NCI-H1105 (cell line): ENCODE measurements at regions not wholly inside any gene's neighbourhood (a gene's known extent, or its start where the extent isn't known, plus 50 kb on each side); places are given as distances from the start of the nearest gene placed in this dataset.
"Not testable (repeated sequence)": the region's sequence is repeated elsewhere in the genome, so short reads cannot be mapped to it uniquely, and the experiment has no call there.

ENCODE experiments used
- DNase-seq: peaks from one replicate; lab custom pipeline; 2025; lab: John Stamatoyannopoulos, UW

DNA sequence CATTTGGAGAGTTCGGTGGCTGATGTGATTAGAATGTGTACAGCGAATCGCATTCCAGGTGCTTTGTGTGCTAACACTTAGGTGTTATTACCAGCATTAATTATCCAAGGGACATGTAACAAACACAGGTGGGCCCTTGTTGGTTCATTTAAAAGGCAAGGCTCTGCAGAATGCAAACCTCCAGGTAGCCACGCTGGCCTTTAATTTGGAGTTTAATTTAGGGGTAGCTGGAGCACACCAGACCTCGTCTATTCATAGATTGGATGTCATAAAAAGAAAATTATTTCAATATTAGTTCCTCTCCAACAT lies 191.1 kb downstream of the MAT2B start:
- no peak for DNase-seq

DNA sequence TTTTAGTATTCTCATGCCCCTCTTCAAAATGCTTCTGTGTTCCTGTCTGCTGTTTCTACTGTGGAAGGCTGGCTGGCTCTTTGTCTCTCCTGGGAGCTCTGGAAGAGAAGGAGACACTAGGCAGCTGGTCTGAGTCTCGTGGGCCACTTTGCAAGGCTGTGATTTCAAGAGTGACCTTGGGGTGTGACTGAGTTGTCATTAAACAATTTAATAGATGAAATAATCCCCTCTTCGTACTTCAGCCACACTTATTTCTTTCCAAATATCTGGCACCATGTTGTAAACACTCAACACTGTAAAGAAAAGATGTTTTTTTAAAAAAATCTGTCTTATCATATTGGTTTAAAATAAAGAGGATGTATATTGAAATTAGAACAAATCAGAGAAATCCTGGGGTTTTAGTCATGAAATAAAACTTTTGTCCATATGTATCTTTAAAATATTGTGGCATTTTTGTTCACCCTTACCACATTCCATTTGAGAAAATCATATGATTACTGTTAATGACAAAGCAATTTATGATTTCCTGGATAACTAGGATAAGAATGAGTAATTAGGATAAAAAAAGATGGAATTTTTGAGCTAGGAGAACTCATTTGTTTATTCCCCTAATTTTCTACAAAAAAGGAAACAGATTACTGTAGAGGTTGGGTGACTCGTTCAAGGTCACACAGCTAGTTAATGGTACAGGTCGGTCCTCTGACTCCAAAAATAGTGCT lies 200.8 kb downstream of the MAT2B start:
- DNase-seq: no peak

DNA sequence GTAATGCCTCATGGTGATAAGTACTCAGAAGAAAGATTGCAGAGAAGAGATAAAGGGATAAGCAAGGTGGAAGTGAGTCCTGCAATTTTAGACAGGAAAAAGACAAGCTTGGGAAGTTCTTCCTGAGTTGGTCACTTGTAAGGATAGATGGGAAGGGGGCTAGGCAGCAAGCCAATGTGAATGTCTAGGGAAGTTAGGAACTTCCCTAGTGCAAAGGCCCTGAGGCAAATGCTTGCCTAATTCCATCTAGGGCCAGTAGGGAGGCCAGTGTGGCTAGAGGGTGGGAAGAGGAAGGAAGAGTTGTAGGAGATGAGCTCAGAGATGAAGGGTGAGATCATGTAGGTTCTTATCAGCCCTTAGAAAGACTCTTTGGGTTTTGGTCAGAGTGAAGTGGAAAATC lies 206.6 kb downstream of the MAT2B start:
- no peak for DNase-seq

DNA sequence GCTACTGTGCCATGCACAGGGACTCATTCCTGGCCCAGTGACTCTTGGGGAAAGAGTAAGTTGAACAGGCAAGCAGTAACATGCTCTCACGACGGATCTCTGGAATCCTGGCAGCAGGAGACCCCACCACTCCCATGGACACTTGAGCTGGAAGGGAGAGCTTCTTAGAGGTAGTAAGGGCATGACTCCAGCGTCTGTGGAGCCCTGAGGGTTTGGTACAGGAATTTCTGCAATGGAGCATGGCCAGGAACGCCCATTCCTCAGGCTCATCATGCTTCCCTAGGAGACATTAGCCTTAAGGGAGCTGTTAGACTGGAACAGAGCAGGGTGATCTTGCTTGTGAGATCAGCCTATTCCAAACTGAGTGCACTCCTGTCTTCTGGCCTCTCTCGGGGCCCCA lies 212.9 kb downstream of the MAT2B start:
- DNase-seq: no peak

DNA sequence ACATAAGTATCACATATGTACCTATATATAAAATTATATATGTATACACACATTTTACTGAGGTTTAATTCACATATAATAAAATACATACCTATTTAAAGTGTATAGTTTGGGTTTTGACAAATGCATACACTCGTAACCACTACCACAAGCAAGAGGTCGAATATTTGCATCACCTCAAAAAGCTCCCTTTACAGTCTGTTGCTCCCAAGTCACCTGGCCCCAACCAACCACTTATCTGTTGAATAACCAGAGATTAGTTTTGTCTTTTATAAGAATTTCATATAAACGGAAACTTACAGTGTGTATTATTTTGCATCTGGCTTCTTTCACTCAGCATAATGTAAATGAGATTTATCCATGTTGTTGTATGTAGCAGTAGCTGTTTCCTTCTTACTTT lies 218.9 kb downstream of the MAT2B start:
- DNase-seq: no peak

DNA sequence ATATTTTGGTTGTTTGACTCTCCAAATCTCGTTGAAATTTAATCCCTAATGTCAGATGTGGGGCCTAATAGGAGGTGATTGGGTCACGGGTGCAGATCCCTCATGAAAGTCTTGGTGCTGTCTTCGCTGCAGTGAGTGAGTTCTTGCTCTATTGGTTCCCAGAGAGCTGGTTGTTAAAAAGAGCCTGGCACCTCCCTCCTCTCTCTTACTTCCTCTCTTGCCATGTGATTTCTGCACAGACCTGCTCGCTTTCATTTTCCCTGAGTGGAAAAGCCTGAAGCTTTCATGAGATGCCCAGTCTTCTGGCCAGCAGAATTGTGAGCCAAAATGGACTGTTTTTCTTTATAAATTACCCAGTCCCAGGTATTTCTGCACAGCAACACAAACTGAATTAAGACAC lies 221.6 kb downstream of the MAT2B start:
- DNase-seq: no peak

DNA sequence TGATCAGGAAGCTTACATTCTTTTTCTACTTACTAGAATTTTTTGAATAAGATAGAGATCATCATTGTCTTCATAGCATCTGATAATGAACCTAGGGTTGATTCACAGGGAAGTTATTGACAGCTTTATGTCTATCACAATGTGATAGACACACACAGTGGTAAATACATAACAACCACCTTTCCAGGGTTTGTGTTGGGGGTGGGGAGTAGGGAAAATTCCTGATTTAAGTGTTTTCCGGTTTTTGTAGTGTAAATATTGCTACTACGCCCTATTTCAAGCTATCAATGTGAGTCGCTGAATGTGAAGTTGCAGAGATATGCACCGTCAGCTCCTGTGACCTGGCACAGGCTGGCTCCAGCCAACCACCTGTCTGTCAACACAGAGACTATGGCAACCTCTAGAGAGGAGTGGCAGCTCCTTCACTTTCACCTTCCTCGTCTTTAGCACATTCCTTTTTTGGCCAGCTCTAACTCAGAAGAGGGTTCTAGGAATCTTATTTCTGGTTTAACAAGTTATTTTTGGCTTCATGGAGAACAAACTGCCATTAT lies 224.9 kb downstream of the MAT2B start:
- no peak for DNase-seq

DNA sequence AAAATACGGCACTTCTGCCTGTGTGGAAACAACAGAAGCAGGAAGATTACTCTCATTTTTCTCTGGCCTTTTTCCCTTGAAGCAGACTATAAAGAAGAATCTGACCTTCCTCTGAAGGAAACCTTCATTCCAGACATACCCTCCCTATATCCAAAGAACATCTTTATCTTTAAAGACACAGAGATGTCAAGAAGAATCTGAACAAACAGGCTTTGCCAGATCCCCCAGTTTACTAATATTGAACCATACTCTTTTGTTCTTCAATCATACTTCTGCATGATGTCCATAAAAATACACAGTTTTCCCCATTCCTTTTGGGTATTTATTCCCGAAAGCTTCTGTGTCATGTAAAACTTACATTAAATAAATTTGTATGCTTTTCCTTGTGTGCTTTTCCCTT lies 225.8 kb downstream of the MAT2B start:
- no peak for DNase-seq

DNA sequence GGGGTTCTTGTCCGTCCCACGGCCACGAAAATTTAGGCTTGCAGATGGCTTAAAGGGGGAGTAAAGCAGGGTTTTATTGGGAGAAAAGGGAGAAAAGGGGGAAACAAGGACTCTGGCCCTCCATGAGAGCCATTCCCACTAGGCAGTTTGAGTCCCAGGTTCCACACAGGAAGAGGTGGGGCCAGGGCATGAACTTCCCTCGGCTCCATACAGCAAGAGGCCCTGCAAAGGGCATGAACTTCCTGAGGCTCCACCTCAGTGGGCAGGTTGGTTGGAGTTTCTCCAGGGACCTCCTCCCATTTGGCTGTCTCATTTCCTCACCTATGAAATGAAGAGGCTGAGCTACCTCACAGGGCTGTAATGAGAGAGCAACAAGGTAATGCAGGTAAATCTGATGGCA lies 229.7 kb downstream of the MAT2B start:
- no peak for DNase-seq

DNA sequence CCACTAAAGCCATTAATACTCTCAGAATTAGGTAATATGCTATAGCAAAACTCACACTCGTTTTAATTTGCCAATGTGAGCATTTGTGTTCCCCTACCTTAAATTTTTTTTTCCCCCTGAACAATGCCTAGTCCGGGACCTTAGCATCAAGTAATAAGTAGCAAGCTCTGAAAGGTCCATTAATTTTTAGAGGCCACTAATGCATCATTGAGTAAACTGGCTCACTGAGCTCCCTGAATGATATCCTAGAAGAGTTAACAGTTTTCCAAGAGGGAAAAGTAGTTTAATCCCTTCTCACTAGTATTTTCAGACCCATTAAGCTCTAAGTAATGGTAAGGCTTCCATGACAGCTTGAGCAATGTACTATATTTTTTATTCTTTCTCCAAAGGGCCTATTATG lies 242.2 kb downstream of the MAT2B start:
- DNase-seq: no peak

DNA sequence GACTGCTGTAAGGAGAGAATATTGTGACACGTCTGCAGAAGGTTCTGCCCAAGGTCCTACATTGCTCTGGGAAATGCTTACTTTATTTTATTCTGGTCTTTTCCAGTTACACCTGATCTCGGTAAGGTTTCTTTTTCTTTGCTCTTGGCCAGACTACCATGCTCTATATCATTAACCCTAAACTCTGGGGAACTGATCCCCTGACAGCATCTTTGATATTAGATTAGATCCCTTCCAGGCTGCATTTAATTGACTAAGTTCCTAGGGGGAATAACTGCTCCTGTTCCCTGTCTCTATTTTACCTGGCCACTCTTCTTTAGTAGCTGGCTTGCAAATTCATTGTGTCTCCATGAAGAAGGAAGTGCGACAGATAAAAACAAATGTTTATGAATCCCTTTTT lies 243.5 kb downstream of the MAT2B start:
- DNase-seq: no peak

DNA sequence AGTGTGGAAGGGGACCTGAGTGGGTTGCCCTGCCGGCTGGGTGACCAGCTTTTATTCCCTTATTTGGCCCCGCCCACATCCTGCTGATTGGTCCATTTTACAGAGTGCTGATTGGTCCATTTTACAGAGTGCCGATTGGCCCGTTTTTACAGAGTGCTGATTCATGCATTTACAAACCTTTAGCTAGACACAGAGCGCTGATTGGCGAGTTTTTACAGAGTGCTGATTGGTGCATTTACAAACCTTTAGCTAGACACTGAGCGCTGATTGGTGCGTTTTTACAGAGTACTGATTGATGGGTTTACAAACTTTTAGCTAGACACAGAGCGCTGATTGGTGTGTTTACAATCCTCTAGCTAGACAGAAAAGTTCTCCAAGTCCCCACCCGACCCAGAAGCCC lies 245.0 kb downstream of the MAT2B start:
- not testable (repeated sequence) for DNase-seq

DNA sequence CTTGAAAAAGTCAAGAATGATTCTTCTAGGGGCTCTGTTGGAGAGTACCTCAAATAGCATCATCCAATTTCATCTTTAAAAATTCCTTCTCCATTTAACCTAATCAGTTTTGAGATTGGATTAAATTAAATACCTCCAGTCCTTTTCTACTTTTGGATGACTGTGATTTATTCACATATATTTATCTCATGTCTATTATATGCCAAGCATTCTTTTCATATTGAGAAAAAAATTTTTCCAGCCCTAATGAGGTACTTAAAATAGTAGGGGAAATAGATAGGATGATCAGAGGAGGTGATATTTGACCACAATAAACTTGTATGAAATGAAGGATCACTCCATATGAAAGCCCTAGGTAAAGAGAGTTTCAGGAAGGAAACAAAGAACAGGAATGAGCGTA lies 250.1 kb downstream of the MAT2B start:
- no peak for DNase-seq

DNA sequence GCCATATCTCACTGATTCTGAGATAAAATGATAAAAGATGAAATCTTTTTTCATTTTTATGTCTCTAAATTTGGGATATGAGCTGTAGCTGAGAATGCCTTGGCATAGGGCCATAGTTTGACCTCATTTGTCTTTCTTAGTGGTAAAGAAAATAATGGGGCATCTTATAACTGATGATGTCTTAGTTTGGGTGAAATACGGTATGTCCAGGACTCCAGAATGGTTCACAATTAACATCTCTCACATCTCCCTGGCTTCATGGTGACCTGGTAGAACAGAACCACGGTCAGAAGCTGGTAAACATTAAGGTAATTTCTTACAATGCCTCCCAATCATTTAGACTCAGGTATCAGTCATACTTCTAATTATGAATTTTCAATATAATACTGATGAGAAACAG lies 250.8 kb downstream of the MAT2B start:
- DNase-seq: no peak

DNA sequence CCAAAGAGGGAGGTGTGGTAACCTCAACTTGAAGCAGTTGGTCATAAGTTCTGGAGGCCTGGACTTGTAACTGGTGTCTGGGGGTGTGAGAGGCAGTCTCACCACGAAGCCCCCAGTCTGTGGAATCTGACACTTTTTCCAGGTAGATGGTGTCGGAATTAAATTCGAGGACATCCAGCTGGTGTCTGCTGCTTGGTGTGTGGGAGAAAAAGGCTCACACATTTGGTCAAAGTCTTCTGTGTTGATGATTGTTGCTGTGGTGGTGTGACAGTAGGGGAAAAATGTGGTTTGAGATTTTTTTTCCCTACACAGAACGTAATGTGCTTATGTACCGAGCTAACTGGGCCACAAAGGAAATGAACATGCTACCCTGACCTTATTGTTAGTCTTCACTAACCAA lies 251.9 kb downstream of the MAT2B start:
- no peak for DNase-seq

DNA sequence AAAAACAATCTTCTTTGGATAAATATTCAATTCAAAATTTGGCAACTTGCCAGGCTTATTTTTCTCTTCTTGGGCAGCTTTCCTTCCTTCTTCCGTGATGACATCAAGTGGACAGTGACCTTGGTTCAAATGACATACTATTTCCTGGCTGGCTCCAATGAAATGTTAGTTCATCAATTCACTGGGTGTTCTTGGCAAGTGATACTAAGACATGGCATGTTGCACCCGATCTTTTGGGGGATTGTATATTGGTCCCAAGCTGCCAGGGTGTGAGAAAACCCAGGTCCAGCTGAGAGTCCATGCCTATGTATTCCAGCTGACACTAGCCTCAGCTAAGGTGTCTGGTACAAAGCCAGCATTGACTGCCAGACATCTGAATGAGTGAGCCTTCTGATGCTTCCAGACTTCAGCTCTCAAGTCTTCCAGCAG lies 252.9 kb downstream of the MAT2B start:
- no peak for DNase-seq

DNA sequence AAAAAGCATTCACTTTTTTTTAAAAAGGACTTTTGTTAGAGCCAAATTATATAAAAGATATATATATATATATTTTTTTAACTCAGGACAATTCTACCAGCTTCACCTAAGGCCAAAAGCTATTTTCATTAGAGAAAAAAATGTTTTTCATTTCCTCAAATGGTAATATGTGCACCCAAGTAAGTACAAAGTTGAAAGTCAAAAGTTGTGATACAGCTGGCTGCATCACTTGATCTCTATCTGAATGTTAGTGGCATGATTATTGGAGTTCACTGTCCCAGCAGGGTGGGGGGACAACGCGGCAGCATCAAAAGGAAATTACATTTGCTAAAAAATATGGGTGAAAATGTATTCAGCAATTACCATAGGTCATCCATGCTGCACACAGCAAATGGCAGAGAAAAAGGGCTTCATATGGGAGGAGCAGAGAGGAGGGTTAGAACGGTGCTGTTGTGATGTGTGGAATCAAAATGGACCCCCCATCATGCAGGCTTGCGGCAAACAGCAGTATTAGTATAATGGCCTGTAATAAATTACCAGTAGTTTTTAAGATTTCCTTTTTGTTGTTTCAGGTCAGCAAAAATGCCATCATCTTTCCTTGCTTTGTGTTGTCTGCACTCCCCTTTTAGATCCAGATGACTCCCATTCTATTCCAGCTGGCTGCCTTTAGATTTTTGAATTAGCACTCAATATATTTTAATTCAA lies 253.7 kb downstream of the MAT2B start:
- no peak for DNase-seq

DNA sequence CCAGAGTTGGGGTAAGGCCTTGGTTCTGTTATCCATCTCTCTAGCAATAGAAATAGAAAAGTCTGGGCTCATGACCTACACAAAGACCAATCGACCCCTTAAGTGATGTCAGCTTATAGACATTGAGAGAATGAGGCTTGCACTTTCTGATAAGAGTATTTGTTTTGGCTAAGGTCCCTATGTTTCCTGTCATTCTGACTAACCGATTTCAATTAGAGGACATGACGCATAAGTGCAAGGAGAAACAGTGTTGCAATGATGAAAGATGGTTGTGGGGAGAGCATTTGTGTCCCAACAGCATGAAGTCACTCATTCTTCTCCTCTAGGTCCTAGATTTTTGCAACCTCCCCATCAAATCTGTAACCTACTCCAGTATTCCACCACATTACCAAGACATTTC lies 255.1 kb downstream of the MAT2B start:
- DNase-seq: no peak

DNA sequence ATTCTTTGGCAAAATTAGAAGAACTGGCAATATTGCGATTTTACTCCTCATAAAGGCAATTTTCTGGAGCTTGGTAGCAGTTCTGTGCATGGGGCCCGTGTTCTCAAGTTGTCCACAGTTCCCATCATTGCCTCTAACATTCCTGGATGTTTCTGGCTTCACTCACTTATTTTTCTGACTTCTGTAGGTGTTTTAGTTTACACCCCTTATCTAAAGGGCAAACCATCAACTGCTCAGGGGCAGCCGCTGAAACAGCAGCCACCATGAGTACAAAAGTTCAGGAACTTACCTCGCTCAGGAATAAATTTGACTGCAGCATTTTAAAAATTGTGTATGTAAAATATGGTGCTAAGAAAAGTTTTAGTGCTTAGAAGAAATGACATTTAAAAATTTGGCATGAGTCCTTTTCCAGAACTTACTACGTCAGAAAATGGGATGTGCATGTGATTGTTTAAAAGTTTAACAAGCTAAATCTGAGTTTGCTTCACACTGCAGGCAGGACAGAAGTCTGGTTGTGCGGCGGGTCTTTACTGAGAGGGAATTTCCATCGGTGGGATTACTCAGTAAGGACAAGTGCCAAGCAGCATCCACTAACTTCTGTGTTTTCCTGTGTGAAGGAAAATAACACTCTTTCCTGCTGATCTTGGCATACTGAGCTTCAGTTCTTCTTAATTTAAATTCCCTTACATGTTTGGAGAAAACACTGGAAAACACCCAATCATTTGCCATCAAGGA lies 261.7 kb downstream of the MAT2B start:
- no peak for DNase-seq

DNA sequence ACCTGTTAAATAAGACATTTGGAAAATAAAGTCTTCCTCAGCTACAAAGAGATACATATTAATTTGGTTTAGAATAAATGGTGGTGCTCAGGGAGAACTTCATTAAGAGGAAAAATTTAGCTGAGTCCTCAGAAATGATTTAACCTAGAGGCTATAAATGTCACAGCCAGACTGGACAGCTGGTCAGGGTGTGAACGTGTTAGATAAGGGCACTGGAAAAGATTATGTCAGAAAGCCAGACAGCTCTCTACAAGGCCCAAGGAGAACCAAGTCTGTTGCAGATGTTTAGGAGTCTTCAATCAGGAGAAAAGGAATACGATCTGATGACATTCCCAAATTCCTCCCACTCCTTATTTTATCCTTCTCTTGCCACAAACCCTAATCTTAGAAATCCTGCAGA lies 265.2 kb downstream of the MAT2B start:
- no peak for DNase-seq

DNA sequence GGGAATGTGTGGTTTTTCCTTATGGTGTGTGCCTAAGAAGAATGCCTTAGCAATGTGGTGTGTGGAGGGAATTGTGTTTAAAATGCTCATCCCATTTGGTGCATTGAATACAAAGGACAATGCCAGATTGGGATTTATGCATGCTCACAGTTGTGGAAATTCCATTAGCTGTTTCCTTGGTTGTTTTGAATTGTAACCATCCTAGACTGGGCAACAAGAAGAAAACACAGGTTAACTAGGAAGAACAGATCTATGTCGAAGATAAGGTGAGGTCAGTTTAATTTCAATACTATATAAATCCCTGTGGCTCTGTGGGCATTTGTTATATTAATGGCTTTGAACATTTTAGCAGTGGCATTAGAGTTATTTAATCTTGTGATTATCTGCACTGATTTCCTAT lies 266.8 kb downstream of the MAT2B start:
- no peak for DNase-seq

DNA sequence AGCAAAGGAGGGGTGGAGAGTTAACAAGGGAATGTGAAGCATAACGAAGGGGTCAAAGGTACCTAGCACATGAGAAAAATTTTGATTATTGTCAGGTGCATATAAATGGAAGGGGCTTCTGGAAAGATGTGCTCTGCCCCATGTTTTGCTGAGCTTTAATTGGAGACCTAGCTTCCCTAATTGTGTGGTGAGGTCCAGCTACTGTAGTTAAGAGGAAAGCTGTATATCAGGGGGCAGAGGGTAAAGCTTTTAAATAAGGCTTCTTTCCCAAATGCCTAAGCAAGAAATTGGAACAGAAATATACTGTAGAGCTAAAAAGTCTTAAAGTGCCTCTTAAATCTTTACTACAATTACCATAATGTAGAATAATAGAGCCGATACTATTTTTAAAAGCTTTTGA lies 267.2 kb downstream of the MAT2B start:
- DNase-seq: no peak

DNA sequence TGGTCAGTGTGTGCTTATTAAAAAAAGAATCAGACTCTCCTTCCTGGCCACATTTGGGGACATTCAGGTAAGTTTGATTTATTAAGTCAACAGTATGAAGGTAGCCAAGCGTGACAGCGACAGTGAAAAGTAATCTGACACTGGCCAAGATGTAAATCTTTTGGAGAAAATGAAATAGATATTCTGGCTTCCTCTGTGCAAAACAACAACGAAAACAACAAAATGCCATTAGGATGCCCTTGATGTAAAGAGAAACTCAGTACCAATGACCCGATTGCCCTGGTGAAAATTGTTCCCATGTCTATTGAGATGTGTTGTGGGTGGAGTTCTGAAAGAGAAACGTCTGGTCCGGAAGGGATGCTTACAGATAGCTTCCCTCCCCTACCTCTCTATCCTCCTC lies 267.8 kb downstream of the MAT2B start:
- no peak for DNase-seq
